Stimulated activated CD4-positive, alpha-beta T cell treated with anti-CD3 and anti-CD28 coated beads, Interleukin-15, amount 100 ng/mL, for 24 hours (primary cell): ENCODE measurements at regions not wholly inside any gene's neighbourhood (a gene's known extent, or its start where the extent isn't known, plus 50 kb on each side); places are given as distances from the start of the nearest gene placed in this dataset.
A peak's percentile ranks its signal among the peaks of the same experiment; 100 is the strongest.

Experiments
- DNase-seq: peaks from one replicate; pipeline ENCODE4 v3.0.0-alpha.2; 2020

- no peak for DNase-seq
These were observed 205.1 kb downstream of the GLI2 start for GRCh38 chr2:120940726-120941256.

- no peak for DNase-seq
These were observed 206.0 kb downstream of the GLI2 start for GRCh38 chr2:120941571-120942120.

GRCh38 chr2:120942658-120943057 lies 207.0 kb downstream of the GLI2 start:
- DNase-seq = no peak

GRCh38 chr2:120943403-120944034 lies 207.9 kb downstream of the GLI2 start:
- DNase-seq = no peak

GRCh38 chr2:120944575-120944974 lies 208.9 kb downstream of the GLI2 start:
- no peak for DNase-seq

- DNase-seq = no peak
These were observed 209.4 kb downstream of the GLI2 start for GRCh38 chr2:120945091-120945490.

- DNase-seq = no peak
These were observed 210.3 kb downstream of the GLI2 start for GRCh38 chr2:120945832-120946499.

- DNase-seq = no peak
These were observed 211.7 kb downstream of the GLI2 start for GRCh38 chr2:120947327-120947726.

- no peak for DNase-seq
These were observed 212.5 kb downstream of the GLI2 start for GRCh38 chr2:120947982-120948661.

GRCh38 chr2:120948662-120949011 lies 213.0 kb downstream of the GLI2 start:
- DNase-seq = no peak

- peak; percentile 11 for DNase-seq
These were observed 213.6 kb downstream of the GLI2 start for GRCh38 chr2:120949027-120949956.

- no peak for DNase-seq
These were observed 214.4 kb downstream of the GLI2 start for GRCh38 chr2:120949957-120950590.

- no peak for DNase-seq
These were observed 216.0 kb downstream of the GLI2 start for GRCh38 chr2:120951693-120952092.

- no peak for DNase-seq
These were observed 216.7 kb downstream of the GLI2 start for GRCh38 chr2:120952318-120952717.

GRCh38 chr2:120953066-120953756 lies 217.5 kb downstream of the GLI2 start:
- DNase-seq = no peak

- DNase-seq = no peak
These were observed 218.3 kb downstream of the GLI2 start for GRCh38 chr2:120953843-120954584.

GRCh38 chr2:120954939-120955338 lies 219.3 kb downstream of the GLI2 start:
- DNase-seq = no peak

GRCh38 chr2:120955427-120955826 lies 219.8 kb downstream of the GLI2 start:
- DNase-seq = no peak

- no peak for DNase-seq
These were observed 221.0 kb downstream of the GLI2 start for GRCh38 chr2:120956486-120957156.

GRCh38 chr2:120957905-120958304 lies 222.2 kb downstream of the GLI2 start:
- no peak for DNase-seq
